Activated CD4-positive, alpha-beta T cell treated with anti-CD3 and anti-CD28 coated beads, Interleukin-2, amount 10 ng/mL, durations not matched to agents 24 days and 14 days (primary cell): ENCODE measurements at regions not wholly inside any gene's neighbourhood (a gene's known extent, or its start where the extent isn't known, plus 50 kb on each side); places are given as distances from the start of the nearest gene placed in this dataset.
"Not testable (repeated sequence)": the region's sequence is repeated elsewhere in the genome, so short reads cannot be mapped to it uniquely, and the experiment has no call there.

Experiments
- DNase-seq: peaks from one replicate; pipeline ENCODE4 v3.0.0; 2022
- H3K27ac Mint-ChIP-seq: one replicate; pipeline ENCODE4 v1.8.0; 2022; ENCODE audit warnings: mild to moderate bottlenecking, mixed read lengths
- H3K27me3 Mint-ChIP-seq: one replicate; pipeline ENCODE4 v1.8.0; 2022; ENCODE audit warnings: mixed read lengths
- H3K36me3 Mint-ChIP-seq: one replicate; pipeline ENCODE4 v1.8.0; 2022; ENCODE audit warnings: low read depth, mild to moderate bottlenecking, mixed read lengths
- H3K4me1 Mint-ChIP-seq: one replicate; pipeline ENCODE4 v1.8.0; 2021; ENCODE audit warnings: mixed read lengths
- H3K4me3 Mint-ChIP-seq: one replicate; pipeline ENCODE4 v1.8.0; 2022; ENCODE audit warnings: mild to moderate bottlenecking, moderate library complexity, mixed read lengths
- H3K9me3 Mint-ChIP-seq: one replicate; pipeline ENCODE4 v1.8.0; 2021; ENCODE audit warnings: mixed read lengths
- intact Hi-C: fragments of 100-400 bp; cut with micrococcal nuclease; formaldehyde crosslinking; loops from one replicate; pipeline ENCODE4 v1.15.1; 2023

DNA sequence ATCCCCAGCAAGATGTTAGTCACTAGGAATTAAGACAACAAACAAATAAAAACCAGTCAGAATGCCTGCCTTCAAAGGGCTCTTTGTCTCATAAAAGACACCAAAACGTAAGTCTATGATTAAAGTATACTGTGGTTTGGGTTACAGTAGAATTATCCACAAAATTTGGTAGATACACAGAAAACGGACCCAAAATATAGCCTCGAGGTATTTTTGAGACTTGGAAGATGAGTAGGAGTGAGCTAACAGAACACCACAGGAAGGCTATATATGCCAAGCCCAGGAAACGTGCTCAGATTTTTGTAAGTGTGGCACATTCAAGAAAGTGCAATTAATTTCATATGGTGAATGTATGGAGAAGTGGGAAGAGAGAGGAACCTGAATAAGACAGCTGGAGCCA lies 831.4 kb downstream of the CDH11 start:
- H3K4me3 Mint-ChIP-seq = no peak overlapping the region
- H3K36me3 Mint-ChIP-seq = no peaks in the 10 kb centered on the region
- DNase-seq = no peak
- no peaks in the 10 kb centered on the region for H3K4me1 Mint-ChIP-seq
- no peak overlapping the region for H3K27ac Mint-ChIP-seq
- intact Hi-C loops = no loop called here
- peaks cover 3% of the 10 kb centered on the region for H3K9me3 Mint-ChIP-seq
- no peaks in the 10 kb centered on the region for H3K27me3 Mint-ChIP-seq

DNA sequence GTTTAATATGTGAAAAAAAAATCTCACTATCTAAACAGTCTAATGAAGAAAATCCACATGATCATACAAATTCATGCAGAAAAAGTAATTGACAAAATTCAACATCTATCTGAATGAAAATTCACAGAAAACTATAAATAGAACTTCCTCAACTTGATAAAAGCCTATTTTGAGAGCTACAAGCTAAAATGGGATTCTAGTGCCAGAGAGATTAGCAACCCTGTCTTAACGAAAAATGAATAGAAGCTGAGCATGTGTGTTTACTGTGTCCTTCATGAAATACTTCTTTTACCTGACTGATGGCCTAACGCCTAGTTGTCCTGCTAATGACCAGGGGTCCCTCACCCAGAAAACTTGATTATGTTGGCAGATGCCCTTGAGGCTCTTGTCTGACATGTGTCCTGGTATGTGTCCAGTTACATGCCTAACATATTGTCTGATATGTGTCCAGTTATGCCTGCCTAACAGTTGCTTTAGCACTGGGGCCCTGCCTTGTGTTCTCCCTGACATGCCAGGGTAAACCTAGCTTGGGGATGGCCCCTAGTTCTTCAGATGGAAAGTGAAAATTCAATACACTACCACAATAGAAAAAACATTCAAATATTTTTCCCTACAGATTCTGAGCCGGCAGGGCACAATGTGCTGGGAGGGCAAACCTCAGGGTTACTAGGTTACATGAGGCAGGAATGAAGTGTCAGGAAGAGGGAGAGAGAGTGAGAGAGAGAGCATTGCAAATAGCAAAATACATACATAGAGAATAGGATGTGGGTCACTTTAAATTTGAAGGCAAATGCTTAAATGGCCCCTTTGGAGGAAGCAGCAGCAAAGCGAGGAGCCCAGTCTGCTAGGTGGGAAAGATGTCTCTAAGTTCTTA lies 834.0 kb downstream of the CDH11 start:
- intact Hi-C loops = no loop called here
- H3K27ac Mint-ChIP-seq = no peak overlapping the region
- no peaks in the 10 kb centered on the region for H3K36me3 Mint-ChIP-seq
- H3K4me3 Mint-ChIP-seq = no peak overlapping the region
- H3K4me1 Mint-ChIP-seq = no peaks in the 10 kb centered on the region
- H3K9me3 Mint-ChIP-seq = peaks cover 3% of the 10 kb centered on the region
- H3K27me3 Mint-ChIP-seq = no peaks in the 10 kb centered on the region
- no peak for DNase-seq

DNA sequence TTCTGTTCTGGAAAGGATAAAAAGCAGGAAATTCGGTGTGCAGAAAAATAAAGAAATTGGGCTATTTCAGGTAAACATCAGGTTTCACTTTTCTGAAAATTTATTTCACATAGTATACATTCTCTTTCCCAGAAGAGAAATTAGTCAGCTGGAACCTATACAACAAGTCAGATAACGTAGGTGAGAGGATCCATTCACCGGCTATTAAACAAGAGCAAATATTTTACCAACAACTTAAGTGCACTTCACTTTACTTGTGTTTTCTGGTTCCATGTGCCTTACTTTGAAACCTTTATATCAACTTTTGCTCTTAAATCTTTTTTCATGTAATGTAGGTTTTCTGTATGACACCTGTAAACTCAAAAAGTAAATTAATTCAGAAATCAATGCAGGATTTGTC lies 839.7 kb downstream of the CDH11 start:
- DNase-seq = no peak
- no peaks in the 10 kb centered on the region for H3K36me3 Mint-ChIP-seq

DNA sequence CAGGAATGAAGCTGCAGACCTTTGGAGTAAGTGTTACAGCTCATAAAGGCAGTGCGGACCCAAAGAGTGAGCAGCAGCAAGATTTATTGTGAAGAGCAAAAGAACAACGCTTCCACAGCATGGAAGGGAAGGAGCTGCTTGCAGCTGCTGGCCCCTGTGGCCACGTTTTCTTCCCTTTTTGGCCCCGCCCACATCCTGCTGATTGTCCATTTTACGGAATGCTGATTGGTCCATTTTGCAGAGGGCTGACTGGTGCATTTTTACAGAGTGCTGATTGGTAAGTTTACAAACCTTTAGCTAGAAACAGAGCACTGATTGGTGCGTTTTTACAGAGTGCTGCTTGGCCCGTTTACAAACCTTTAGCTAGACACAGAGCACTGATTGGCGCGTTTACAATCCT lies 841.5 kb downstream of the CDH11 start:
- no peaks in the 10 kb centered on the region for H3K27me3 Mint-ChIP-seq
- peaks cover 2% of the 10 kb centered on the region for H3K9me3 Mint-ChIP-seq
- intact Hi-C loops = no loop called here
- H3K36me3 Mint-ChIP-seq = no peaks in the 10 kb centered on the region
- no peak overlapping the region for H3K27ac Mint-ChIP-seq
- H3K4me1 Mint-ChIP-seq = no peaks in the 10 kb centered on the region
- DNase-seq = no peak
- H3K4me3 Mint-ChIP-seq = no peak overlapping the region

More for the DNA sequence above, 839.7 kb downstream of the CDH11 start:
- H3K4me3 Mint-ChIP-seq = no peak overlapping the region
- no peaks in the 10 kb centered on the region for H3K27me3 Mint-ChIP-seq
- no peaks in the 10 kb centered on the region for H3K9me3 Mint-ChIP-seq
- intact Hi-C loops = no loop called here
- H3K27ac Mint-ChIP-seq = no peak overlapping the region
- no peaks in the 10 kb centered on the region for H3K4me1 Mint-ChIP-seq

DNA sequence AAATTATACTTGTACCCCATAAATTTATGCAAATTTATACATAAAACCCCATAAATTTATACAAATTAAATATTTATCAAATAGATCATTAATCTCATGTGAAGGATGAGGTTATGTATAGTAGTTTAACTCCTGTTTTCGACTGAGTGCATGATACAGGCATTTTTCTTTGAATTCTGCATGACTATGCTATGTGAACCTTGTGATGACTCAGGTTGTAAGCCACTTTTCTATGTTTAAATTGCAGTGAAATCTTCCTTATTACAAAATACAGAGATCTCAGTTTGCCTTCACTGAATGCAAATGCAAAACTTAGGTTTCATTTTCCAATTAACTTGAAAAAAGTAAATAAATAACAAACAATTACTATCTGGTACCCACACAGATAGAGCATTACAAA lies 843.7 kb downstream of the CDH11 start:
- H3K9me3 Mint-ChIP-seq = peaks cover 2% of the 10 kb centered on the region
- no peaks in the 10 kb centered on the region for H3K27me3 Mint-ChIP-seq

DNA sequence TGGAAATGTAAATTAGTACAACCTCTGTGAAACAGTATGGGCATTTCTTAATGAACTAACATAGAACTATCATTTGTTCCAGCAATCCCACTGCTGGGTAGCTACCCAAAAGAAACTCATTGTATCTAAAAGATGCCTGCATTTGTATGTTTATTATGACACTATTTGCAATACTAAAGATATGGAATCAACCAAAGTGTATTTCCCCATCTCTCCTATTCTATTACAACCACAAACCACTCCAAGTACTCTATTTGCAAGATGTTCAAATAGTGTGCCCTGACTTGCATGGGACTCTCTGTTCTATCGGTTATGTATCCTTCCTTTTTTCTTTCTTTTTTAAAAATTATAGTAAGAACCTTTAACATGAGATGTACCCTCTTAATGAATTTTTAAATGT lies 845.2 kb downstream of the CDH11 start:
- intact Hi-C loops = no loop called here
- peaks cover 10% of the 10 kb centered on the region for H3K9me3 Mint-ChIP-seq
- no peak overlapping the region for H3K27ac Mint-ChIP-seq
- DNase-seq = no peak
- no peaks in the 10 kb centered on the region for H3K4me1 Mint-ChIP-seq
- H3K27me3 Mint-ChIP-seq = no peaks in the 10 kb centered on the region
- H3K36me3 Mint-ChIP-seq = no peaks in the 10 kb centered on the region
- no peak overlapping the region for H3K4me3 Mint-ChIP-seq

More for the DNA sequence above, 843.7 kb downstream of the CDH11 start:
- no peak for DNase-seq
- intact Hi-C loops = no loop called here
- no peaks in the 10 kb centered on the region for H3K4me1 Mint-ChIP-seq
- no peaks in the 10 kb centered on the region for H3K36me3 Mint-ChIP-seq
- no peak overlapping the region for H3K4me3 Mint-ChIP-seq
- H3K27ac Mint-ChIP-seq = no peak overlapping the region

DNA sequence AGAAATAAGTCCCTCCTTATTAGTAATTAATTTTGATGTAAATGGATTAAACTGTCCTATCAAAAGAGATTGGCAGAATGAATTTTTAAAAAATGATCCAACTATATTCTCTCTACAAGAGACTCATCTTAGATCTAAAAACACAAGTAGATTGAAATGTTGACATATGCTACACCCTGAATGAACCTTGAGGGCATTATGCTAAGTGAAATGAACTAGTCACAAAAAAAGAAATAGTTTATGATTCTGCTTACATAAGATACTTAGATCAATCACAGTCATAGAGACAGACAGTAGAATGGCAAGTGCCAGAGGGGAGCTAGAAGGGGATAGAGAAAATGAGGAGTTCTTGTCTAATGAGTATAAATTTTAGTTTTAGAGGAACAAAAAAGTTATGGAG lies 849.8 kb downstream of the CDH11 start:
- Mint-ChIP-seq H3K9me3 (peaks cover 14% of the 10 kb centered on the region), H3K27me3 (no peaks in the 10 kb centered on the region), H3K4me1 (no peaks in the 10 kb centered on the region), H3K27ac (no peak overlapping the region), H3K36me3 (no peaks in the 10 kb centered on the region), H3K4me3 (no peak overlapping the region)
- DNase-seq = no peak
- intact Hi-C loops = no loop called here

DNA sequence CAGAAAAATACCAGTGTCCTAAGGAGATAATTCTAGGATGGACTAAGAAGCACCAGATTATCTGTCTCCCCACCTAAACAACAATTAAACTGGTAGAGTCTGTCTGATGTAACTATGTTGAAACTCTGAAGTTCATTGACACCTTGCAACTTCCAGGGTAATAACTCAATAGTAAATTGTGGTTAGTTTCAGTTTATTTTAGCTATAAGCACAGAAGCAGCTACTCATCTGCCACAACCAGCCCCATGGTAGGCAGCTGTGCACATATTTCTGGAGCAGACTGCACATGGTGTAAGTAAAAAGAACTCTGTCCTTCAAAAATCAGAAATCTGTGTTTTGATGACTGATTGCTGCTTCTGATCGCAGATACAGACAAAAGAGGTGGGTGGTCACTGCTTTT lies 852.1 kb downstream of the CDH11 start:
- intact Hi-C loops = no loop called here
- no peak for DNase-seq
- Mint-ChIP-seq H3K9me3 (peaks cover 12% of the 10 kb centered on the region), H3K4me1 (no peaks in the 10 kb centered on the region), H3K27ac (no peak overlapping the region), H3K36me3 (no peaks in the 10 kb centered on the region), H3K4me3 (no peak overlapping the region), H3K27me3 (no peaks in the 10 kb centered on the region)

DNA sequence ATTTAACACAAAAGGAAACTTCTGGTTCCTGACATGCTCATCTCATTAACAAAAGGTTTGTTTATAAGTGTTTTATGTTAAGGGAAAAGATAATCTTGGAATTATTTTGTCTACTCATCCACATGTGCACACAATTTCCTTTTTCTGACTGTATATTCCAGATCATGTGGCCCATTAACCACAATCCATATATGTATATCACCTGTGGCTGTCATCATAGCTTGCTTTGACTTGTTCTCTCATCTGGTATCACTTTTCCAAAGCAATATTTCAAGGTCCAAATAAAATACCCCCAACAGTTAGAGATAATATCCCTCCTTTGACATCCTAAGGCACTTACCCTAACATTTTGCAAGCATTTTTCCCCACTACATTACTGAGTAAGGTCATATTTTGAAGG lies 856.1 kb downstream of the CDH11 start:
- Mint-ChIP-seq H3K4me1 (no peaks in the 10 kb centered on the region), H3K27me3 (no peaks in the 10 kb centered on the region), H3K9me3 (peaks cover 7% of the 10 kb centered on the region)

DNA sequence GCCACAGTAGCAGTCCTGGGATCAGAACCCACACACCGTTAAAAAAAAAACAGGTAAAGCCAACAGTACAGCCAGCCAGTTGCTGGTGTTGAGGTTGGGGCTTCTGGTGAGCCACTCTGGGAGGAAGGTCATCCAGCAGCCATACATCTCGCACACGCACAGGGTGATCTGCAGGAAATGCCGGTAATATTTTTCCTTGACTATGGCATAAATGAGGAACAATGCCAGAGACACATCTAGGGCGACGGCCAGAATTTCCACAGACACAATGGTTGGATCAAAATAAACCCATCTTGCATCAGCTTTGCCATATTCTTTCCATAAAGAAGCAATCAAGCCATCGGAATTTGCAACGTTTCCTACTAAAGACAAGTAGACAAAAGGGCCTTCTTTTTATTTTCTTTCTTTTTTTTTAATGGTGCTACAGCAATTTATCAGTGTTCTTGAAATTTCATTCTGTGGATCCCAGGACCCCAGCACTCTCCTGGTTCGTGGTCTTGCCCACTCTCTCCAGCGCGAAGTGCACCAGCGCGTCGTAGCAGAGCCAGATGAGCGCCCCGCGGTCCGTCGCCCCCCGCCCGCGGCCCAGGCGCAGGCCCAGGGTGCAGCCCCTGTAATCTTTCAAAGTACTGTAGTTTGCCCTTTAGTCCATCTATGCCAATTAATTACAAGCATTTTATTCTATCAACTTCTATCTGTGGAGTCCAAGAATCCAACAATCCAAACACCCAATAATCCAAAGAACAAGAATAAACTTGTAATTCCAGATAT lies 861.0 kb downstream of the CDH11 start:
- H3K27me3 Mint-ChIP-seq, H3K27ac Mint-ChIP-seq, intact Hi-C loops, H3K36me3 Mint-ChIP-seq, H3K4me3 Mint-ChIP-seq, H3K9me3 Mint-ChIP-seq, H3K4me1 Mint-ChIP-seq, DNase-seq: not testable (repeated sequence)

More for the DNA sequence above, 856.1 kb downstream of the CDH11 start:
- intact Hi-C loops = no loop called here
- H3K4me3 Mint-ChIP-seq = no peak overlapping the region
- H3K36me3 Mint-ChIP-seq = no peaks in the 10 kb centered on the region
- no peak for DNase-seq
- H3K27ac Mint-ChIP-seq = no peak overlapping the region

DNA sequence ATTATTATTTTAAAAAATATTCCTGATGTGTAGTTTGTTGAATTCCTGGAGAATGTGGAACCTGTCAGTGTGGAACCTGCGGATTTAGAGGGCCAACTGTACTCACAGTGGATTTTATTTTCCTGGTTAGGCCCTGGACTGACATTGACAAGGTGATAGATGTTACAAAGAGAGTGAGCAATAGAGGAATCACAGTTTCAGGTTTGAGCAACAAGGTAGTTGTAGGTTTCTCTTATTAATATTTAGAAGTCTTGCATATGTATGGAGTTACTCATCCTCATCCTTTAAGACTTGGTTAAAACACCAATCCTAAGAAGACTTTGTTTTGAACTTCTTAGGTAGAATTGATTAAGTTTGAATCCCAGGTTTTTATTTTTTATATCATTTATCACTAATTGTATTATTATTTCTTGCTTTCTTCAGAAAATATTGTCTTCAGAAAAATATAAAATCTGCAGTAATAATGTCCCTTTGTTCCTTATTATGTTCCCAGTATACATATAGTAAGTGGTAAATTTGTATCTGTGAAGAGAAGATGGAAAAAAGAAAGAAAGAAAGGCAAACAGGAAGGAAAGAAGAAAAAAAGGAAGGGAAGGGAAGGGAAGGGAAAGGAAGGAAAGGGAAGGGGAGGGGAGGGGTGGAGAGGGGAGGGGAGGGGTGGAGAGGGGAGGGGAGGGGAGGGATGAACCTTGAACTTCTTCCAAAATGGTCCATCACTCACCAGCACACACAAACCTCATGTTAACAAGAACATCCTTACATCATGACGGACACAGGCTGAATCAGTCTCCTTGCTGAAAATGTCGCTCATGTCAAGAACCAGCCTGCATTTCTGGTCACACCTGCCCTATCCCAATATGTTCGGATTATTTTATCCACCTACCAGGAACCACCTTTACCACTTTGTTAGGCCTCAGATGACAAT lies 867.2 kb downstream of the CDH11 start:
- Mint-ChIP-seq H3K4me1 (no peaks in the 10 kb centered on the region), H3K4me3 (no peak overlapping the region), H3K27ac (no peak overlapping the region), H3K27me3 (no peaks in the 10 kb centered on the region), H3K36me3 (no peaks in the 10 kb centered on the region), H3K9me3 (no peaks in the 10 kb centered on the region)
- intact Hi-C loops = no loop called here
- DNase-seq = no peak

DNA sequence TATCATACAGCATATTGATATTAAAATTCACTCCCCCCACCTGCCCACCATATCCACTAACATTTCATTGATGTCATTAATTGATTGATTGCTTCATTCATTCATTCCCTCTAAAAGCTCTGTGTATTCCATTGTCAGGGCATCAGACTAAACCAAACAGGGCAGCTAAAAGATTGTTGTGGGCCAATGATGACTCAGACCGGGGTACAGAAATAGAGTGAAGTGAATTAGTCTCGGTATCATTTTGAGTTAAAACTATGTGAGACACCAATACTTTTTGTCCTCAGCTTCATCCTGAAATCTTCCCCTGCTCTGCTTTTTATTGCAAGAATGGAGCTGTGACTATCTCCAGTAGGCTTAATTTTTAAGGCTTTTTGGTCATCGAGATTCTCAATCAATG lies 868.3 kb downstream of the CDH11 start:
- intact Hi-C loops = no loop called here
- H3K4me3 Mint-ChIP-seq = no peak overlapping the region
- no peak overlapping the region for H3K27ac Mint-ChIP-seq
- no peak for DNase-seq
- H3K4me1 Mint-ChIP-seq = no peaks in the 10 kb centered on the region
- no peaks in the 10 kb centered on the region for H3K36me3 Mint-ChIP-seq
- no peaks in the 10 kb centered on the region for H3K9me3 Mint-ChIP-seq
- no peaks in the 10 kb centered on the region for H3K27me3 Mint-ChIP-seq

DNA sequence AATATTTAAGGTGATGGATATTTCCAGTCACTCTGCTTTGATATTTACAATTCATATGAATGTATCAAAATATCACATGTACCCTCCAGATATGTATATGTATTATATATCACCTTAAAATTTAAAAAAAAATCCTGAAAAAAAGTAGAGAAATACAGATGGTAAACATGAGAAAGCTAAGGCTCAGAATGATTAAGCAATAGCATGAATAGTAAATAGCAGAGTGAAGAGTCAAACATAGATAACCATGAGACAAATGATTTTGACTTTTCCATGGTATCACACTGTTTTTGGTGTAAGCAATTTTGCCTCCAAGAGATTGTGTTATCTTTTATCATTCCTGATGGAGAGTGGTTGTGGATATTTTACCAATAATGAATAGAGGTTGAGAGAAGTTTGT lies 868.8 kb downstream of the CDH11 start:
- H3K4me1 Mint-ChIP-seq = no peaks in the 10 kb centered on the region
- H3K9me3 Mint-ChIP-seq = no peaks in the 10 kb centered on the region
- H3K36me3 Mint-ChIP-seq = no peaks in the 10 kb centered on the region
- intact Hi-C loops = no loop called here
- no peak overlapping the region for H3K4me3 Mint-ChIP-seq
- no peak overlapping the region for H3K27ac Mint-ChIP-seq
- no peak for DNase-seq
- no peaks in the 10 kb centered on the region for H3K27me3 Mint-ChIP-seq

DNA sequence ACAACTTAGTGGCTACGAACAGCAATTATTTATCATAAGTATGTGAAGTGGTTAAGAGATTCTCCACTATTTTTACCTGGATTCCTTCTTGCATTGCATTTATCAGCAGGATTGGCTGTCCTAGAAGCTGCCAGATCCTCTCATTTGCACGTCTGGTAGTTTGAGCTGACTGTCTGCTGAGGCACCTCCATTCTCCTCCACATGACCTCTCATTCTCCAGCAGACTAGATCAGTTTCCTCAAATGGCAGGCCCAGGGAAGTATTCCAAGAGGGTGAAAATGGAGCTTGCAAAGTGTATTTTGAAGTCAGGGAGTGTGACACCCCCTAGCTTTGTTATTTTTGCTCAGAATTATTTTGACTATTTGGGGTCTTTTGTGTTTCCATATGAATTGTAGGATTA lies 870.1 kb downstream of the CDH11 start:
- peaks cover under 1% of the 10 kb centered on the region for H3K9me3 Mint-ChIP-seq
- no peak for DNase-seq
- intact Hi-C loops = no loop called here
- H3K27me3 Mint-ChIP-seq = no peaks in the 10 kb centered on the region
- H3K4me3 Mint-ChIP-seq = no peak overlapping the region
- no peaks in the 10 kb centered on the region for H3K4me1 Mint-ChIP-seq
- no peak overlapping the region for H3K27ac Mint-ChIP-seq
- H3K36me3 Mint-ChIP-seq = no peaks in the 10 kb centered on the region
